Activated T-cell treated with anti-CD3 and anti-CD28 coated beads for 4 hours (primary cell): ENCODE measurements at regions not wholly inside any gene's neighbourhood (a gene's known extent, or its start where the extent isn't known, plus 50 kb on each side); places are given as distances from the start of the nearest gene placed in this dataset.

Experiments
- DNase-seq: peaks from one replicate; pipeline ENCODE4 v3.0.0-alpha.2; 2020

- DNase-seq: no peak
Observed at GRCh38 chr20:56932575-56933330, 303.6 kb downstream of the TFAP2C start.

- DNase-seq: no peak
Observed at GRCh38 chr20:56933331-56933698, 304.2 kb downstream of the TFAP2C start.

- no peak for DNase-seq
Observed at GRCh38 chr20:56934888-56935287, 305.8 kb downstream of the TFAP2C start.

DNA sequence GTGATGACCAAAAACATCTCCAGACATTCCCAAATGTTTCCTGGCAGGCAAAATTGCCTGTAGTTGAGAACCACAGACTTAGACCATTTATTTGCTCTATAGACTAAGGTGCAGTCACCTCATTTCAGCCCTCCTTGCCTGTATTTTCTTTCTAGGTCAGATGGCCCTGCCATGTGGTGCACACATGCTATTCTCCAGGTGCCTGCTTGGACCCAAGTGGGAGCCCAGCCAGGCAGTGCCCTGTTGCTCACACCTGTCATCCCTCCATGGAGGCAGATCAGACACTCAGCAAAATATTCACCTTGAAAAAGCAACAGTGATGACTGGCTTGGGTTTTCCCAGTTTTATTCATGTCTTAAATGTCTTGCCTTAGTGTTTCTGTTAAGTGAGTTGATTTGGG, 311.4 kb downstream of the TFAP2C start:
- DNase-seq: no peak

- no peak for DNase-seq
Observed at GRCh38 chr20:56941101-56941686, 312.1 kb downstream of the TFAP2C start.

DNA sequence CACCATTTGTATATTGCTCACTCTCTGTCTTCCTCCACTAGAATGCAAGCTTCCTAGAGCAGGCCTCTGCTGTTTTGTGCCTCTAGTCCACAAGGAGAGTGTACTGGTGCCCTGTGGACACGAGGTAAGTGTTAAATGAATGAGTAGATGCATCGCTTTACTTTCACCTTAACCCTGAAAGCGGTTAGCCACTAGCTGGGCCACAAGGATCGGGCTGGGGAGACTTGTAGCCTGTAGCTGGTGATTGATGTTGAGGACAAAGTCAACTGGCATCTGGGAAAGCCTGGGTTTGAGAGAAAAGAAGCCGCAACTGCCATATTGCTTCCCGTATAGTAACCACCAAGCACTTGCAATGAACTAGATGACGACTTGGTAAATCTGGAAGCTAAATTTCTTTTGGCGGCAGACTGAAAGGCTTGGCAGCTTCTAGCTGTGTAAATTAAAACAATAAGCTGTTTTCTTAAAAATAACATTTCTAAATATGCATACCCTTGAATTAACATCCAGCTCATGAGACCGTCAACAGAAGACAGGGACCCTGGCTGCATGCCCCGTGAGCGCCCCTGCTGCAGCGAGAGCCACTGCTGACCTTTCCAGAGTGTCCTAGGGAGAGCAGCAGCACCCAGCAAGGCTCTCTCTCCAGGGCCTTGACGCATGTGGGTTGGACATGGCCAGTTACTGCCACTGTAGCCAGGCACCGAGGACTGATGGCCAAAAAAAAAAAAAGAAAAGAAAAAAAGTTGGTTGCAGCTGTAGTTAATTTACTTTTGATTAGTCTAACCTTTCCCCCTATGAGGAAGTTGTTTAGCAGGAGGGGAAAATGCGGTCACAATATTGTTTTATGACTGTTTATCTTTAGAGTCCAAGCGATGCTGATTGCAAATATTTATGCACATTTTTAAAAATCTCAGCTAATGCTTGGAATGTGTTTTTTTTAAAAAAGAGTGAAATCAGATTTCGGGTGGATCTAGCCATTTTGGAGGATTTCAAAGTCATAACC, 315.1 kb downstream of the TFAP2C start:
- no peak for DNase-seq

- DNase-seq: no peak
Observed at GRCh38 chr20:56945057-56945456, 316.0 kb downstream of the TFAP2C start.

- no peak for DNase-seq
Observed at GRCh38 chr20:56945901-56946300, 316.8 kb downstream of the TFAP2C start.

- DNase-seq: no peak
Observed at GRCh38 chr20:56949318-56949717, 317.1 kb downstream of the BMP7 start.

GRCh38 chr20:56952258-56953047, 314.0 kb downstream of the BMP7 start:
- DNase-seq: no peak

GRCh38 chr20:56953048-56953586, 313.3 kb downstream of the BMP7 start:
- no peak for DNase-seq

- no peak for DNase-seq
Observed at GRCh38 chr20:56954797-56955196, 311.6 kb downstream of the BMP7 start.

DNA sequence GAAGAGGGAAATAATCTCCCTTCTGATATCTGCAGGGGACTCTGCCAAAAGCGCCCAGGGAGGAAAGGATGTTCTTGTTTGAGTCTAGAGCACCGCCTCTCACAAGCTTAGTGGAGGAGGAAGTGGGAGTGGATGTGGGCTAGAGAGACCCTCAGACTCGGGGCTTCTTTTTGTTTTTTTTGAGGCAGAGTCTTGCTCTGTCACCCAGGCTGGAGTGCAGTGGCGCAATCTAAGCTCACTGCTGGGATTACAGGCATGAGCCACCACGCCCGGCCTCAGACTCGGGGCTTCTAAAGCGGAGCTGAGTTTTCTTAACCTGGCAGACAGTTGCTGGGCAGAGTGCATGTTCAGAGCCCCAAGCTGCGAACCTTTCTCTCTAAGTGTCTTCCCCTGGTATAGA, 310.8 kb downstream of the BMP7 start:
- DNase-seq: no peak

DNA sequence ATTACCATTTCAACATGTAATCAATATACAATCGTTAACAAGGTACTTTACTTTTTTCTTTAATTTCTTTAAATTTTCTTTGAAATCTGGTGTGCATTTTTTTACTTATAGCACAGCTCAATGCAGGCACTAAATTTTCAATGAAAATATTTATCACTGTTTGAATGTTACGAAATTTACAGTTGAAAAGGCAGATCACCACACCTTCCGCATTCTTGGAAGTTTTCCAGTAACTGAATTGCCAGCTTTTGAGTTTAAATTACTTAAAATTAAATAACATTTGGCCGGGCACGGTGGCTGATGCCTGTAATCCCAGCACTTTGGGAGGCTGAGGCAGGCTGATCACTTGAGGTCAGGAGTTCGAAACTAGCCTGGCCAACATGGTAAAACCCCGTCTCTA, 309.9 kb downstream of the BMP7 start:
- DNase-seq: no peak

GRCh38 chr20:56957737-56958553, 308.5 kb downstream of the BMP7 start:
- DNase-seq: no peak

GRCh38 chr20:56964901-56965300, 301.5 kb downstream of the BMP7 start:
- no peak for DNase-seq

DNA sequence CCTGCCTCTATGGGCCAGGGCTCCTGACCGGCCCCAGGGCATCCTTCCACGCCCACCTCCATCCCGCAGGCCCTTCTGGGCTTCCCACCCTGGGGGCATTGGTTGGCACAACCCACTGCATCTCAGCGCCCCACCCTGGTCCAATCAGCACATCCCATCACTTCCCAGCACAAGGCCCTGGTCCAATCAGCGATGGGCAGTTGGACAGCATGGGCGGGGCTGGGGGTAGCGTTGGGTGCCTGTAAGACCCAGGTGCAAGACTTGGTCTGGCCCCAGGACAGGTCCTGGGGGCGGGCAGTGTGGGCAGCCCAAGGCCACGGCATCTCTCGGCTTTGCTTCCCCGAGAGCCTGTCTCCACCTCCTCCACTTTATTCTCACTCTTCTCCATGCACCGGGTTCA, 298.5 kb downstream of the BMP7 start:
- no peak for DNase-seq

DNA sequence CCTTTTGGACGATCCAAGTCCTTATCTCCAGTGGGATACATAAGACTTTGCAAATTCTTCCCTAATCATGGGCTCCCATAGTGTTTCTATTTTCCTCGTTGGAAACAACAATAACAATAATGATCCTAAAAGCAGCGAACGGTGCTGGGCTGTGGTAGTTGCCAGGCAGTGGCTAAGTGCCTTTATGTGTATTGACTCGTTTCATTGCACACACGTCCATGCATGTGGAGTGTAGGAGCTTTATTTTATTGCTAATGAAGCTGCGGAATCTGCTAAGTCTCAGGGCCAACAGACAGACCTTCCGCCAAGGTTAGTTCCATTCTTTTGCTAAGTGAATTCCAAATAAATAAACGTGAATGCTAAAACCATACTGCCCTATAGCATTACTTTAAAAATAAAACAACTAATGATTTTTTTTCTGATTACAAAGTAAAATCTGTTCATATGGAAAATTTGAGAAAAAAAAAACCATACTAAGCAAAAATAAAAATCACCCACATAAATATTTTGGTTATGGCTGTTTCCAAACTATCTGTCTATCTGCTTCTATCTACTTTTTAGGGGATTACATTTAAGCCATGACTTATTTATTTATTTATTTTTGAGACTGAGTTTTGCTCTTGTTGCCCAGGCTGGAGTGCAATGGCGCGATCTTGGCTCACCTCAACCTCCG, 297.9 kb downstream of the BMP7 start:
- no peak for DNase-seq

GRCh38 chr20:56974499-56975250, 291.8 kb downstream of the BMP7 start:
- no peak for DNase-seq

DNA sequence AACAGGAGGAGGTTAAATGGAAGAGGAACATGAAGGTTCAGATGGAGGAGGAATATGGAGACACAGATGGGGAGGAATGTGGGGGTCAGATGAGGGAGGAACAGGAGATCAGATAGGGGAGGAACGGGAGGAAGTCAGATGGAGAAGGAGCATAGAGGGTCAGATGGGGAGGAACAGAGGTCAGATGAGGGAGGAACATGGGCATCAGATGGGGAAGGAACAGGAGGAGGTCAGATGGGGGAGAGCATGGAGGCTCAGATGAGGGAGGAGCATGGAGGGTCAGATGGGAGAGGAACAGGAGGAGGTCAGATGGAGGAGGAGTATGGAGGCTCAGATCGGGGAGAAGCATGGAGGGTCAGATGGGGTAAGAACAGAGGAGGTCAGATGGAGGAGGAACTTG, 290.6 kb downstream of the BMP7 start:
- DNase-seq: no peak
